ENCODE measurements at regions not wholly inside any gene's neighbourhood (a gene's known extent, or its start where the extent isn't known, plus 50 kb on each side); places are given as distances from the start of the nearest gene placed in this dataset.
"Not testable (repeated sequence)": the region's sequence is repeated elsewhere in the genome, so short reads cannot be mapped to it uniquely, and the experiment has no call there.

DNA sequence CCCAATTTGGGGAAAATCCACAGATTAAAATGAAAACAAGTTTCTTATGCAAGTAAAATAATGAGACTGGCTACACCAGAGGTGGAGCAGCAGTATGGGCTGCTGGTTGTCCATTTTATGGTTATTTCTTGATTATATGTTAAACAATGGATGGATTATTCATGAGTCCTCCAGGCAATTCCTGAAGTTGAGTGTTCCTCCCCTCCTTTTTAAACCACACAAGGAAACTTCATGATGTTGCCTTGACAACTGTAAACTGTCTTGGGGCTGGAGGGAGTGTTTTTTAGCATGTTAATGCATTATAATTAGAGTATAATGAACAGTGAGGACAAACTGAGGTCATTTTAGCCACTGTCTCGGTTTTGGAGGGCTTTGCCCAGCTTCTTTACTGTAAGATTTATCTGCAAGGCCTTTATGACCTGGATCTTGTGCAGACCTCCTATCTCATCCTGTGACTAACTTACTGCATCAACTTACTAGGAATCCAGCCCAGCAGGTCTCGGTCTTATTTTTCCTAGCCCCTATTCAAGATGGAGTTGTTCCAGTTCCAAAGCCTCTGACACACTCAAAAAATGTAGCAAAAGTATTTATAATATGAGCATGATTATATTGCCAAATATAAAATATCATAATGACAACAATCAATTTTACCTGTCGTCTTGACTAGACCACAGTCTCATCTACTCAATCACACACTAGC is 534.0 kb downstream of the TMEM121 start:
- DNase-seq (ENCODE audit: low read depth) = no peak

DNA sequence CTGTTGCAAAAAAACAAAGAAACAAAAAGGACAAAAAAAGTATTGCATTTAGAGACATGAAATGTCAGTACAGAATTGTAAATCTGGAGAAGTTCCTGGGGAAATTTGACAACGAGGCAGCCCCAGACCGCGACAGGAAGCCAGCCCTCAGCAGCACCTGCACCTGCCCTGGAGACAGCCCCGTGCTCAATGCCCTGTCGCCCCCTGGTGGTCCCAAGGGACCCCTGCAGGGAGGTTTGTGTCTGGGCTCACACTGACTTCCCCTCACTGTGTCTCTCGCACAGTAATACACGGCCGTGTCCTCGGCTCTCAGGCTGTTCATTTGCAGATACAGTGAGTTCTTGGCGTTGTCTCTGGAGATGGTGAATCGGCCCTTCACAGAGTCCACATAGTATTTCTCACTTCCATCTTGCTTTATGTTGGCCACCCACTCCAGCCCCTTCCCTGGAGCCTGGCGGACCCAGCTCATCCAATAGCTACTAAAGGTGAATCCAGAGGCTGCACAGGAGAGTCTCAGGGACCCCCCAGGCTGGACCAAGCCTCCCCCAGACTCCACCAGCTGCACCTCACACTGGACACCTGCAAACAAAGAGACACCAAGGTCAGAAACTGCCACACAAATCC is 535.6 kb downstream of the TMEM121 start:
- peak; percentile 77 for DNase-seq (ENCODE audit: low read depth)

DNA sequence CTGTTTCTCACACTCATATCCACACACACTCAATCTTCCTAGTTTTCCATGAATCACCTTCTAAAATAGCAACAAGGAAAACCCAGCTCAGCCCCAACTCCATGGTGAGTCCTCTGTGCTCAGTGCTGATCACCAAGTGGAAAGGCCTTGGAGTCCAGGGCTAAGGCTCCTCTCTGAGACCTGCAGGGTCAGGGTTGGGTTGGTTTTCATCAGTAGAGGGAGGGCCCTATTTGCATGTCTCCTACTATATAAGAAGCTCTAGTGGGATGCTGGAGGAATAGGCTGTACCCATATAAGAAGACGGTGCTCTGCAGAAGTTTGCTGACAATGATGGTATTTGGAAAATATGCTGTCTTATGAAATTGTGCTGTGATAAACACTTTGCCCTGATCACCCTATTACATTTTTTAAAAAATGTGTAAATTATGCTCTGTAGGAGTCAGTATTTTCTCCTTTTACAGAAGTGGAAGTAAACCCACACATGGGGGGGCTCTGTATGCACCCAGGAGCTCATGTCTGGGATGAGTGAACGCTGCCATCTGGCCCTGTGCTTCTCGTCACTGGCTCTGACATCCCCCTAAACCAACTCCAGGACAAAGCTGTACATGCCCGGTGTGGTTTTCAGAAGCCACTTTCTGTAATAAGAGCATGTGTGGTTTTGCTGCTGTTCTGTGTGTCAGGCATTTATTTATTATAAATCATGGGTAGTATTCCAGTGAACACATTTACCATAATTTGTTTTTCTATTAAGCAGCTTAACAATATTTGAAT is 536.3 kb downstream of the TMEM121 start:
- DNase-seq (ENCODE audit: low read depth) = no peak

DNA sequence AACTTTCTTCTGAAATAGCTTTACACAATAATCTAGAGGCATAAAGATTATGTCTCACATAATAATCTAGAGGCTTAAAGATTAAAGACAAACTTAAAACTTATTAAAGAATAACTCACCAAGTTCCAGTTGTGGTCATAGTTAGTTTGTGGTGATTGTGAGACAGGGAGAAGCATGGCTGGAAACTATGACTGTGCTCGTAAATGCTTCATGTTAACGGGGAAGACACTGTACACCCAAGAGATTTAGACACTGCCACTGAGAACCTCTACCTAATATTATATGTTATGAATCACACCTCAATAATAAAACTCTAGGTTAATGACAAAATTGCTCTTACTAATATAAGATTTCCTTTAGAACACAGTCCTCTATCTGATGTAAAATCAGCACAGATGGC is 541.6 kb downstream of the TMEM121 start:
- DNase-seq (ENCODE audit: low read depth) = no peak

DNA sequence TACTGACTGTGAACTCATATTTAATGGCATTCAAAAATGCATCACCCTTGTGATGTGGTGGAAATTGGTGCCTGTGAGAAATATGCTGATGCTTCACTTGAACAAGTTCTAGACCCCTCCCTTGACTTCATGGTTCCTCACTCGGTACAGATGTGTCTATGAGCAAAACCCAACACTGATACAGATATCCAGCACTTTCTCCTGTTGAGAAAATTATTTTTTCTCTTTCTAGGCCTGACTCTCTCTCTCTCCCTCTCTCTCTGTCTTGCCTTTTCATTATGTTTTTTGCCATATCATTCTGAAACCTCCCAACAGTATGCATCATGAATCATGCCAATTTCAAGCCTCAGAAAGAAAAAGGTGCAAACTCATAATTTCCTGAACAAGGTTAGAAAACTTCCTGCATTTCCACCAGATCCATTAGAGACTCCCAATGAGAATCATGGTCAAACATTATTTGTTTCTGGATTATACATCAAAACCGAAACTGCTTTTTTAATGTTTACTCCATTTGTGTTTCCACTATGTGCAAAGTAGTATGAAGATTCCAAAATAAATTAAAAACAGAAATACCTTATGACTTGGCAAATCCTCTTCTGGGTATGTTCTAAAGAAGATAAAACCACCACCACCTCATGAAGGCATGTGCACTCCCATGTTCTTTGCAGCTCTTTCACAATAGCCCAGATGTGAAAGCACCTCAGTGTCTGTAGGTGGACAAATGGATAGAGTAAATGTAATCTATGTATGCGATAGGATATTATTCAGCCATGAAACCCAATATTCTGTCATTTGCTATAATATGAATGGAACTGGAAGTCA is 543.6 kb downstream of the TMEM121 start:
- DNase-seq (ENCODE audit: low read depth) = no peak

DNA sequence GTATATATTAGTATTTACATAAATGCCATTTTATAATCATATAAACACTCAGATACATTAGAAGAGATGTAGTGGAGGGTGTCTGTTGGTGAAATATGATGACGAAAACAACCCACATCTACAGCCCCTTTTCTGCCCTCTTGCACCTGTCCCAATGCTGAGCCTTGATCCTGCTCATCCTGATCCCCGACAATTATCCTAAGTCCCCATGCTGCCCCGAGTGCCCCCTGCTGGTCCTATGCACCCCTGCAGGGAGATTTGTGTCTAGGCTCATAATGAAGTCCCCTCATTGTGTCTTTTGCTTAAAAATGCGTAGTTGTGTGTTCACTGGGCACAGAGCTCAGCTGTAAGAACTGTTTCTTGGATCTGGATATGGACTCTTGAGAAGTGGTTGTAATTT is 554.5 kb downstream of the TMEM121 start:
- no peak for DNase-seq (ENCODE audit: low read depth)

DNA sequence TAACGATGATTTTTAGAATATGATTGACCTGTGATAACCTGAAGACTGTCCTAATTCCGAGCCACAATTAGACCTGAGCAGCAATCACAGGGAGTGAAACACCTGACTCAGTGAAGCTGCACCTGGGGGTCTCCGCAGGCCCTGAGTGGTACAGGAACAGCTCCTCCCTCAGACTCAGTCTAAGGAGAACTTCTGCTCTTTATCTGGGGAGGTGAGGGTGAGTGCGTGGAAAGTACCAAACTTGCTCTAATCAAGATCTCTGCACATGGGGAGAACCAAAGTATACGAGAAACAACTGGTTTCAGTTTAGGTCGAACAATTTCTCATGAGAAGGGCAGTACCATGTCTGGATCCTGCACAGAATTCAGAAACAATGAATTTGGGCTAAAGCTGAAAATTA is 555.3 kb downstream of the TMEM121 start:
- DNase-seq (ENCODE audit: low read depth) = not testable (repeated sequence)

DNA sequence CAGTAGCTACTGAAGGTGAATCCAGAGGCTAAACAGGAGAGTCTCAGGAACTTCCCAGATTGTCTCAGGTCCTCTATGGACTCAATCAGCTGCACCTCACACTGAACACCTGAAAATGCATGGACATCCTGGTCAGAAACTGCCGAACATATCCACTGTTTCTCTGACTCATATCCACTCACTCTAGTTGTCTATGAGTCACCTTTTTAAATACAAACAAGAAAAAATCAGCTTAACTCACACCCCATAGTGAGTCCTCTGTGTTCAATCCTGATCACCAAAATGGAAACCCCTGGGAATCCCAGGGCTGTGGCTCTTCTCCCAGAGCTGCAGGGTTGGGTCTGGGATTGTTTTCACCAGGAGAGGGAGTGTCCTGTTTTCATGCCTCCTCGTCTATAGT is 556.7 kb downstream of the TMEM121 start:
- no peak for DNase-seq (ENCODE audit: low read depth)

DNA sequence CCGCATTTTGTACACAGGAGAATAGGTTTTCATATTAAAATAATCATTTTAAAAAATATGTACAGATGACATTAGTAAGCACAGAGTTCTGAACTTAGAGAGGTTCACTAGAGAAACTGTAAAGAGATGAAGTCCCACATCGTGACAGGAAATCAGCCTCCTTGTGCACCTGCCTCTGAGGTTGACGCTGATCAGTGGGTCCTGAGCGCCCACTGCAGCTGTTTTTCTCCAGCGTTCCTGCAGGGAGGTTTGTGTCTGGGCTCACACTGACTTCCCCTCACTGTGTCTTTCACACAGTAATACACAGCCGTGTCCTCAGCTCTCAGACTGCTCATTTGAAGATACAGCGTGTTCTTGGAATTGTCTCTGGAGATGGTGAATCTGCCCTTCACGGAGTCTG is 561.5 kb downstream of the TMEM121 start:
- DNase-seq (ENCODE audit: low read depth) = no peak

DNA sequence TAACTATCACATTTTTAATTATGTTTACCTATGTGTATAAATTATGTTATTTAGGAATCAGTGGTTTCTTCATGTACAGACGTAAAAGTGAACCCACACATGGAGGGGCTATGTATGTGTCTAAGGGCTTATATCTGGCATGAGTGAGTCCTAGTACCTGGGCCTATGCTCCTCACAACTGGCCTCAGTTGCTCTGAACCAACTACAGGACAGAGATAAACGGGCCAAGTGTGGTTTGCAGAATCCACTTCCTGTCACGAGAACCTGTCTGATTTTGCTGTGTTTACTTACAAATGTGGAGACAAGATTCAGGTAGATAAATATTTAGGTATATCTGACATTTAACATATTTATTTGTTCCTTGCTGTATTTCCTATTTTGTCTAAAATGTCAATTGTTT is 562.5 kb downstream of the TMEM121 start:
- DNase-seq (ENCODE audit: low read depth) = not testable (repeated sequence)

DNA sequence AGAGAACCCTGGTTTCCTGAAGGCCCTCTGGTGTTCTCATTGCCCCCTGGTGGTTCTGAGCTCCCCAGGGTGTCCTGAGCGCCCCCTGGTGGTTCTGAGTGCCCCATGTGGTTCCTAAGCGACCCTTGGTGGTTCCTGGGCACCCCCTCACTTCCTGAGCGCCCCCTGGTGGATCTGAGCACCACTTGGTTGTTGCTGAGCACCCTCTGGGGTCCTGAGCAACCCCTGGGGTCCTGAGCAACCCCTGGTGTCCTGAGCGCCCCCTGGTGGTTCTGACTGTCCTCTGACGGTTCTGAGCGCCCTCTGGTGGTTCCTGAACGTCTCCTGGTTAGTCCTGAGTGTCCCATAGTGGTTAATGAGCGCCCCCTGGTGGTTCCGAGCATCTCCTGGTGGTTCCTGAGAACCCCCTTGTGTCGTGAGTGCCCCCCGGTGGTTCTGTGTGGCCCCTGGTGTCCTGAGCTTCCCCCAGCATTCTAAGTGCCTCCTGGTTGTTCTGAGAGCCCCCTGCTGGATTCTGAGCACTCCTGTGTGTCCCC is 568.3 kb downstream of the TMEM121 start:
- peak; percentile 13 for DNase-seq (ENCODE audit: low read depth)

DNA sequence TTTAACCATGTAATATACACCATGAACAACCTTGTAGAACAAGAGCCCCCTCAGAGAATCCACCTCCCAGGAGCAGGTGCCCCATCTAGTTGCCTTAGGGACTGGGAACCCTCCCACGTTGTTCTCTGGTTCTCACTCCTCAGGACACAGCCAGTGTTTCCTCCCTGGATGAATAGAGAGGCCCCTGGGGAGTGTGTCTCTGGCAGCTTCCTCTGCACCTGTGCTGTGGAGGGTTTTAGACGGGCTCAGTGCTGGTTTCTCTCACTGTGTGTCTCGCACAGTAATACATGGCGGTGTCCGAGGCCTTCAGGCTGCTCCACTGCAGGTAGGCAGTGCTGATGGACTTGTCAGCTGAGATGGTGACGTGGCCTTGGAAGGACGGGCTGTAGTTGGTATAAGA is 581.3 kb downstream of the TMEM121 start:
- DNase-seq (ENCODE audit: low read depth) = no peak

DNA sequence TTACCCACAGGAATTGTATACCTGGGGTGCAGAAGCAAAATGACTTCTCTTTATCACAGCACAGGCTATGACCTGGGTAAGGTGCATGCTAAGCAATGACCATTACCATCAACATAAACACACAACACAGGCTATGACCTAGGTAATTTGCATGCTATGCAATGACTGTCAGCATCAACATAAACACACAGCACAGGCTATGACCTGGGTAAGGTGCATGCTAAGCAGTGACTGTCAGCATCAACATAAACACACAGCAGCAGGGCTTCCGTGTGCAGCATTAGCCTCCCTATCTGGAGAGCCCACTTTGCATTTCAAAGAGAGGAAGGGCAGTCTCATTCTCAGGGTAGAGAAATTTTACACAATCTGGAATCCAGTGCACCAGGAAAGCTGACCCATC is 583.0 kb downstream of the TMEM121 start:
- no peak for DNase-seq (ENCODE audit: low read depth)

DNA sequence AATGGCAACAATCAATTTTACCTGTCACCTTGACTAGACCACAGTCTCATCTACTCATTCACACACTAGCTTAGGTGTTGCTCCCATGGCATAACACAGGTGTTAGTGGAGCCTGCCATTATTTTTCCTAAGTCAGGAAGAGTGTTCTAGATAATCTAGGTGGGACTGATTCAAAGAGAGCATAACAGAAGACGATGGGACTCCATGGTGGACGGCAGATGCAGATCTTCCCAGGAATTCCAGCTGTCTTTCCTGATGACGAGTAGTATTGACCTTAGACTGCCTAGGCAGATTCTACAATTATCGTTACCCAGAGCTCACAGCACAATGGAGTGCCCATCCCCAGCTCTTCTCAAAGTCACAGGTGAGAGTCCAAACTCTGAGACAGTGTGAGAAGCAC is 589.0 kb downstream of the TMEM121 start:
- no peak for DNase-seq (ENCODE audit: low read depth)

DNA sequence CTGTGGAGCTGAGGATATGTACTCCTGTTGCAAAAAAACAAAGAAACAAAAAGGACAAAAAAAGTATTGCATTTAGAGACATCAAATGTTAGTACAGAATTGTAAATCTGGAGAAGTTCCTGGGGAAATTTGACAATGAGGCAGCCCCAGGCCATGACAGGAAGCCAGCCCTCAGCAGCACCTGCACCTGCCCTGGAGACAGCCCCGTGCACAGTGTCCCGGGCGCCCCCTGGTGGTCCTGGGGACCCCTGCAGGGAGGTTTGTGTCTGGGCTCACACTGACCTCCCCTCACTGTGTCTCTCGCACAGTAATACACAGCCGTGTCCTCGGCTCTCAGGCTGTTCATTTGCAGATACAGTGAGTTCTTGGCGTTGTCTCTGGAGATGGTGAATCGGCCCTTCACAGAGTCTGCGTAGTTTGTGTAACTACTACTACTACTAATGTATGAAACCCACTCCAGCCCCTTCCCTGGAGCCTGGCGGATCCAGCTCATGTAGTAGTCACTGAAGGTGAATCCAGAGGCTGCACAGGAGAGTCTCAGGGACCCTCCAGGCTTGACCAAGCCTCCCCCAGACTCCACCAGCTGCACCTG is 590.1 kb downstream of the TMEM121 start:
- peak; percentile 9 for DNase-seq (ENCODE audit: low read depth)

DNA sequence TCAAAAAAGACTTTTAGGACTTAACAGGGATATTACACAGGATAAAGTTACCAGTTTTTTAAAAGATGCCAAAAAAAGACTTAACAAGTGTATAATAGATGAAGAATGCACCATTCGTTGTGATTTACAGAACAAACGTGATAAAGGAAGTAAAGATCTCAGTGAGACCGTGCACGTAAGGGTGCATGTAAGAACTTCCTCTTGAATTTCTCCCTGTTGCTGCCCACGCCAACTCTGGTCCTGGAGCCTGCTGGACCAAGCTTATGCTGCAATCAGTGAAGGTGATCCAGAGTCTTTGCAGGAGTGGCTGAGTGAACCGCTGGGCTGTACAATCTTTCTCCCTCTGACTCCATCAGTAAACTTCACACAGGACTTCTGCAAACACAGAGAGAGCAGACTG is 593.7 kb downstream of the TMEM121 start:
- no peak for DNase-seq (ENCODE audit: low read depth)

DNA sequence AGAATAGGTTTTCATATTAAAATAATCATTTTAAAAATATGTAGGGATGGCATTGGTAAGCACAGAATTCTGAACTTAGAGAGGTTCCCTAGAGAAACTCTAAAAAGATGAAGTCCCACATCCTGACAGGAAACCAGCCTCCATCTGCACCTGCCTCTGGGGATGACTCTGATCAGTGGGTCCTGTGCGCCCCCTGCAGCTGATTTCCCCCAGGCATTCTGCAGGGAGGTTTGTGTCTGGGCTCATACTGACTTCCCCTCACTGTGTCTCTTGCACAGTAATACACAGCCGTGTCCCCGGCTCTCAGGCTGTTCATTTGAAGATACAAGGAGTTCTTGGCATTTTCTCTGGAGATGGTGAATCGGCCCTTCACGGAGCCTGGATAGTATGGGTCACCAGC is 602.9 kb downstream of the TMEM121 start:
- DNase-seq (ENCODE audit: low read depth) = no peak

DNA sequence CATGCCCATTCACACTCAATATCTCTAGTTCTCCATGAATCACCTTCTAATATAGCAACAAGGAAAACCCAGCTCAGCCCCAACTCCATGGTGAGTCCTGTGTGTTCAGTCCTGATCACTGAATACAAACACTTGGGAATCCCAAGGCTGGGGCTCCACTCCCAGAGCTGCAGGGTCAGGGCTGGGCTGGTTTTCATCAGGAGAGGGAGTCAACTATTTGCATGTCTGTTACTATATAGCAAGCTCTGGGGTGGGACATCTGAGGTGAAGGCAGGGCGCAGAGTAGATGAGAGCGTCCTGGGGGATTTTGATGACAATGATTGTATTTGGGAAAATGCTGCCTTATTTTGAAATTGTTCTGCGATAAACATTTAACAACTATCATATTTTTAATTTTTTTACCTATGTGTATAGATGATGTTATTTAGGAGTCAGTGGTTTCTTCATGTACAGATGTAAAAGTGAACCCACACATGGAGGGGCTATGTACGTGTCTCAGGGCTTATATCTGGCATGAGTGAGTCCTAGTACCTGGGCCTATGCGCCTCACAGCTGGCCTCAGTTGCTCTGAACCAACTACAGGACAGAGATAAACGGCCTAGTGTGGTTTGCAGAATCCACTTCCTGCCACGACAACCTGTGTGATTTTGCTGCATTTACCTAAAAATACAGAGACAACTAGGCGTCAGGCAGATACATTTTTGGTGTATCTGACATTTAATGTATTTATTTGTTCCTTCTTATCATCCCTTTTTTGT is 603.7 kb downstream of the TMEM121 start:
- DNase-seq (ENCODE audit: low read depth) = not testable (repeated sequence)

DNA sequence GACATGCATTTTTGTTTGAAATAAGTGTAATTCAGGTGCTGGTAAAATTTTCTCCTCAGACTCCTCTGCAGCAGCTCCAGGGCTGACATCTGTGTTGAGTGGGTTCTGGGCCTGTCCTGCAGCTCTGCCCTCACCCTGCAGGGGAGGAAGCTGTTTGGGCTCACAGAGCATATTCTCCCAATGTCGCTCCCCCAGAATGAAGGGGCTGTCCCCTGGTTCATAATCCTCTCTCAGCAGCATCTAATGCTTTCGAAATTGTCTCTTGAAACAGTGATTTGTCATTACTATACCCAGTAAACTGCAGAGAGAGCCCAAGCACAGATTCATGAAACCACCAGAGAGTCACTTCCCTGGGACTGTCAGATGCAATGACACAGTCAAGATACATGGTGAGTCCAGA is 606.7 kb downstream of the TMEM121 start:
- DNase-seq (ENCODE audit: low read depth) = not testable (repeated sequence)

DNA sequence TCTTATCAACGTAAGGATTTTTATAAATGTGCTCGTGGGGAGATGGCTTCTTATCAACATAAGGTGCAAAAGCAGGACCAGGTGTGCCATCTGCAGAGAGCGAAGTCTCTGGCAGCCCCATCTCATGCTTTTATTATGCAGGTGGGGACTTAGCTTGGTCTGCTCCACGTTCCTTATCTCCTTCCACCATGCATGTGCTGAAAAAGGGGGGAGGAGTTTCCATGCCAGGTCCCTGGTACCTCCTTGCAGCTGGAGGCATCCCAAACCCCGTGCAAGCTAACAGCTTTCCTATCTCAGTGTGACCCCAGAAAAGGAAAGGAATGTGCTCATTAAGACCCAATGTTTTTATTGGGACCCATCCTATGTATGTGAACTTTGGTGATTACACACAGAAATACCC is 608.5 kb downstream of the TMEM121 start:
- no peak for DNase-seq (ENCODE audit: low read depth)
